ENCODE measurements at regions not wholly inside any gene's neighbourhood (a gene's known extent, or its start where the extent isn't known, plus 50 kb on each side); places are given as distances from the start of the nearest gene placed in this dataset.
"Not testable (repeated sequence)": the region's sequence is repeated elsewhere in the genome, so short reads cannot be mapped to it uniquely, and the experiment has no call there.

- H3K27ac ChIP-seq; H3K4me1 ChIP-seq; in situ Hi-C loops (cut with MboI; ENCODE audit: low pct_ligation_motif_present in 1 of 4, low pct_unique_long_range_greater_than_20kb in 1 of 4, low sequenced_read_pairs in 3 of 4); H3K4me3 ChIP-seq; intact Hi-C loops (cut with DNase I; ENCODE audit: low total_unique reads); H3K36me3 ChIP-seq; DNase-seq; H3K27me3 ChIP-seq; H3K9me3 ChIP-seq: not testable (repeated sequence)
- 51% methylated on average over 5 of the region's 11 CpGs; no CpG with 5 or more reads in 1 of the 2 donors for WGBS, 2 donors (ENCODE audit: low coverage in 1 of 2)
Measured at GRCh38 chr16:22572331-22573224, 61.9 kb downstream of the NPIPB5 start.

GRCh38 chr16:22573225-22573530 lies 62.5 kb downstream of the NPIPB5 start:
- H3K9me3 ChIP-seq; in situ Hi-C loops (cut with MboI; ENCODE audit: low pct_ligation_motif_present in 1 of 4, low pct_unique_long_range_greater_than_20kb in 1 of 4, low sequenced_read_pairs in 3 of 4); H3K36me3 ChIP-seq; intact Hi-C loops (cut with DNase I; ENCODE audit: low total_unique reads); H3K27ac ChIP-seq; H3K4me3 ChIP-seq; DNase-seq; H3K4me1 ChIP-seq; H3K27me3 ChIP-seq: not testable (repeated sequence)
- no CpG with 5 or more reads among the region's 26 CpGs for WGBS, 2 donors (ENCODE audit: low coverage in 1 of 2)

- in situ Hi-C loops (cut with MboI; ENCODE audit: low pct_ligation_motif_present in 1 of 4, low pct_unique_long_range_greater_than_20kb in 1 of 4, low sequenced_read_pairs in 3 of 4); H3K4me3 ChIP-seq; DNase-seq; H3K36me3 ChIP-seq; H3K9me3 ChIP-seq; intact Hi-C loops (cut with DNase I; ENCODE audit: low total_unique reads); H3K4me1 ChIP-seq; H3K27me3 ChIP-seq; H3K27ac ChIP-seq: not testable (repeated sequence)
- 71 to 73% methylated on average over 4 to 6 of the region's 6 CpGs for WGBS, 2 donors (ENCODE audit: low coverage in 1 of 2)
Measured at GRCh38 chr16:22576506-22576905, 65.8 kb downstream of the NPIPB5 start.

- 91 to 95% methylated on average over 5 to 6 of the region's 6 CpGs for WGBS, 2 donors (ENCODE audit: low coverage in 1 of 2)
- H3K27ac ChIP-seq; H3K27me3 ChIP-seq; H3K36me3 ChIP-seq; in situ Hi-C loops (cut with MboI; ENCODE audit: low pct_ligation_motif_present in 1 of 4, low pct_unique_long_range_greater_than_20kb in 1 of 4, low sequenced_read_pairs in 3 of 4); H3K9me3 ChIP-seq; DNase-seq; H3K4me3 ChIP-seq; intact Hi-C loops (cut with DNase I; ENCODE audit: low total_unique reads); H3K4me1 ChIP-seq: not testable (repeated sequence)
Measured at GRCh38 chr16:22583195-22583594, 72.5 kb downstream of the NPIPB5 start.

- H3K4me1 ChIP-seq; H3K9me3 ChIP-seq; H3K27me3 ChIP-seq; intact Hi-C loops (cut with DNase I; ENCODE audit: low total_unique reads); DNase-seq; H3K4me3 ChIP-seq; H3K27ac ChIP-seq; in situ Hi-C loops (cut with MboI; ENCODE audit: low pct_ligation_motif_present in 1 of 4, low pct_unique_long_range_greater_than_20kb in 1 of 4, low sequenced_read_pairs in 3 of 4); H3K36me3 ChIP-seq: not testable (repeated sequence)
- 83% methylated on average over 2 of the region's 3 CpGs; no CpG with 5 or more reads in 1 of the 2 donors for WGBS, 2 donors (ENCODE audit: low coverage in 1 of 2)
Measured at GRCh38 chr16:22584459-22584858, 73.8 kb downstream of the NPIPB5 start.

- H3K36me3 ChIP-seq; H3K27ac ChIP-seq; H3K4me1 ChIP-seq; intact Hi-C loops (cut with DNase I; ENCODE audit: low total_unique reads); H3K9me3 ChIP-seq; in situ Hi-C loops (cut with MboI; ENCODE audit: low pct_ligation_motif_present in 1 of 4, low pct_unique_long_range_greater_than_20kb in 1 of 4, low sequenced_read_pairs in 3 of 4); H3K4me3 ChIP-seq; DNase-seq; H3K27me3 ChIP-seq: not testable (repeated sequence)
- no CpG with 5 or more reads among the region's 5 CpGs for WGBS, 2 donors (ENCODE audit: low coverage in 1 of 2)
Measured at GRCh38 chr16:22584941-22585340, 74.2 kb downstream of the NPIPB5 start.

GRCh38 chr16:22585431-22585830 lies 74.7 kb downstream of the NPIPB5 start:
- intact Hi-C loops (cut with DNase I; ENCODE audit: low total_unique reads); H3K36me3 ChIP-seq; H3K4me1 ChIP-seq; H3K27me3 ChIP-seq; H3K4me3 ChIP-seq; H3K9me3 ChIP-seq; DNase-seq; in situ Hi-C loops (cut with MboI; ENCODE audit: low pct_ligation_motif_present in 1 of 4, low pct_unique_long_range_greater_than_20kb in 1 of 4, low sequenced_read_pairs in 3 of 4); H3K27ac ChIP-seq: not testable (repeated sequence)
- 75 to 89% methylated on average over 2 to 3 of the region's 3 CpGs for WGBS, 2 donors (ENCODE audit: low coverage in 1 of 2)

GRCh38 chr16:22586732-22587131 lies 76.0 kb downstream of the NPIPB5 start:
- H3K4me3 ChIP-seq; DNase-seq; H3K36me3 ChIP-seq; H3K27ac ChIP-seq; H3K27me3 ChIP-seq; intact Hi-C loops (cut with DNase I; ENCODE audit: low total_unique reads); in situ Hi-C loops (cut with MboI; ENCODE audit: low pct_ligation_motif_present in 1 of 4, low pct_unique_long_range_greater_than_20kb in 1 of 4, low sequenced_read_pairs in 3 of 4); H3K4me1 ChIP-seq; H3K9me3 ChIP-seq: not testable (repeated sequence)
- WGBS, 2 donors (ENCODE audit: low coverage in 1 of 2), result 33% methylated on average over 1 of the region's 5 CpGs; no CpG with 5 or more reads in 1 of the 2 donors

GRCh38 chr16:22589757-22590156 lies 79.1 kb downstream of the NPIPB5 start:
- H3K4me1 ChIP-seq; H3K27me3 ChIP-seq; intact Hi-C loops (cut with DNase I; ENCODE audit: low total_unique reads); DNase-seq; H3K9me3 ChIP-seq; H3K27ac ChIP-seq; in situ Hi-C loops (cut with MboI; ENCODE audit: low pct_ligation_motif_present in 1 of 4, low pct_unique_long_range_greater_than_20kb in 1 of 4, low sequenced_read_pairs in 3 of 4); H3K36me3 ChIP-seq; H3K4me3 ChIP-seq: not testable (repeated sequence)
- WGBS, 2 donors (ENCODE audit: low coverage in 1 of 2), result 80 to 82% methylated on average over 3 to 4 of the region's 4 CpGs

- H3K4me1 ChIP-seq; H3K4me3 ChIP-seq; H3K36me3 ChIP-seq; H3K27ac ChIP-seq; in situ Hi-C loops (cut with MboI; ENCODE audit: low pct_ligation_motif_present in 1 of 4, low pct_unique_long_range_greater_than_20kb in 1 of 4, low sequenced_read_pairs in 3 of 4); H3K27me3 ChIP-seq; intact Hi-C loops (cut with DNase I; ENCODE audit: low total_unique reads); DNase-seq; H3K9me3 ChIP-seq: not testable (repeated sequence)
- no CpG with 5 or more reads among the region's 8 CpGs for WGBS, 2 donors (ENCODE audit: low coverage in 1 of 2)
Measured at GRCh38 chr16:22596445-22597045, 85.9 kb downstream of the NPIPB5 start.

GRCh38 chr16:22603744-22604143 lies 93.1 kb downstream of the NPIPB5 start:
- H3K36me3 ChIP-seq; H3K27ac ChIP-seq; H3K9me3 ChIP-seq; DNase-seq; in situ Hi-C loops (cut with MboI; ENCODE audit: low pct_ligation_motif_present in 1 of 4, low pct_unique_long_range_greater_than_20kb in 1 of 4, low sequenced_read_pairs in 3 of 4); H3K27me3 ChIP-seq; intact Hi-C loops (cut with DNase I; ENCODE audit: low total_unique reads); H3K4me1 ChIP-seq; H3K4me3 ChIP-seq: not testable (repeated sequence)
- 89% methylated on average over 6 of the region's 11 CpGs; no CpG with 5 or more reads in 1 of the 2 donors for WGBS, 2 donors (ENCODE audit: low coverage in 1 of 2)
